K562 (cell line): ENCODE measurements at regions not wholly inside any gene's neighbourhood (a gene's known extent, or its start where the extent isn't known, plus 50 kb on each side); places are given as distances from the start of the nearest gene placed in this dataset.

Experiments
- MEIS2 ChIP-seq: fragments of 450-650 bp; IDR thresholded peaks from 2 replicates; pipeline ENCODE4 v1.6.1; 2014; ENCODE audit warnings: mild to moderate bottlenecking; ENCODE audit not compliant: partially characterized antibody
- PHB ChIP-seq: fragments of 250-450 bp; sonication (Bioruptor Pico); IDR thresholded peaks from 2 replicates; pipeline ENCODE4 v1.5.0; 2021
- RNF2 ChIP-seq: sonication (generic); IDR thresholded peaks from 2 replicates; pipeline ENCODE4 v1.6.1; 2016
- TF ChIP-seq, protein P1 (sequence below): sonication (generic); formaldehyde crosslinking; IDR thresholded peaks from 2 replicates; pipeline ENCODE4 v1.8.0; 2023; ENCODE audit warnings: mild to moderate bottlenecking, missing genetic modification reagents
- TF ChIP-seq, protein P2 (sequence below): fragments of 250-450 bp; sonication (Bioruptor Pico); IDR thresholded peaks from 2 replicates; pipeline ENCODE4 v1.5.0; 2021

- TF ChIP-seq, protein P1, sequence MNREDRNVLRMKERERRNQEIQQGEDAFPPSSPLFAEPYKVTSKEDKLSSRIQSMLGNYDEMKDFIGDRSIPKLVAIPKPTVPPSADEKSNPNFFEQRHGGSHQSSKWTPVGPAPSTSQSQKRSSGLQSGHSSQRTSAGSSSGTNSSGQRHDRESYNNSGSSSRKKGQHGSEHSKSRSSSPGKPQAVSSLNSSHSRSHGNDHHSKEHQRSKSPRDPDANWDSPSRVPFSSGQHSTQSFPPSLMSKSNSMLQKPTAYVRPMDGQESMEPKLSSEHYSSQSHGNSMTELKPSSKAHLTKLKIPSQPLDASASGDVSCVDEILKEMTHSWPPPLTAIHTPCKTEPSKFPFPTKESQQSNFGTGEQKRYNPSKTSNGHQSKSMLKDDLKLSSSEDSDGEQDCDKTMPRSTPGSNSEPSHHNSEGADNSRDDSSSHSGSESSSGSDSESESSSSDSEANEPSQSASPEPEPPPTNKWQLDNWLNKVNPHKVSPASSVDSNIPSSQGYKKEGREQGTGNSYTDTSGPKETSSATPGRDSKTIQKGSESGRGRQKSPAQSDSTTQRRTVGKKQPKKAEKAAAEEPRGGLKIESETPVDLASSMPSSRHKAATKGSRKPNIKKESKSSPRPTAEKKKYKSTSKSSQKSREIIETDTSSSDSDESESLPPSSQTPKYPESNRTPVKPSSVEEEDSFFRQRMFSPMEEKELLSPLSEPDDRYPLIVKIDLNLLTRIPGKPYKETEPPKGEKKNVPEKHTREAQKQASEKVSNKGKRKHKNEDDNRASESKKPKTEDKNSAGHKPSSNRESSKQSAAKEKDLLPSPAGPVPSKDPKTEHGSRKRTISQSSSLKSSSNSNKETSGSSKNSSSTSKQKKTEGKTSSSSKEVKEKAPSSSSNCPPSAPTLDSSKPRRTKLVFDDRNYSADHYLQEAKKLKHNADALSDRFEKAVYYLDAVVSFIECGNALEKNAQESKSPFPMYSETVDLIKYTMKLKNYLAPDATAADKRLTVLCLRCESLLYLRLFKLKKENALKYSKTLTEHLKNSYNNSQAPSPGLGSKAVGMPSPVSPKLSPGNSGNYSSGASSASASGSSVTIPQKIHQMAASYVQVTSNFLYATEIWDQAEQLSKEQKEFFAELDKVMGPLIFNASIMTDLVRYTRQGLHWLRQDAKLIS (CRISPR knock-in tag), result no peak
- TF ChIP-seq RNF2, result no peak
- TF ChIP-seq, protein P2, sequence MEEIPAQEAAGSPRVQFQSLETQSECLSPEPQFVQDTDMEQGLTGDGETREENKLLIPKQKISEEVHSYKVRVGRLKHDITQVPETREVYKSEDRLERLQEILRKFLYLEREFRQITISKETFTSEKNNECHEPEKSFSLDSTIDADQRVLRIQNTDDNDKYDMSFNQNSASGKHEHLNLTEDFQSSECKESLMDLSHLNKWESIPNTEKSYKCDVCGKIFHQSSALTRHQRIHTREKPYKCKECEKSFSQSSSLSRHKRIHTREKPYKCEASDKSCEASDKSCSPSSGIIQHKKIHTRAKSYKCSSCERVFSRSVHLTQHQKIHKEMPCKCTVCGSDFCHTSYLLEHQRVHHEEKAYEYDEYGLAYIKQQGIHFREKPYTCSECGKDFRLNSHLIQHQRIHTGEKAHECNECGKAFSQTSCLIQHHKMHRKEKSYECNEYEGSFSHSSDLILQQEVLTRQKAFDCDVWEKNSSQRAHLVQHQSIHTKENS (CRISPR knock-in tag), result no peak
- TF ChIP-seq PHB (CRISPR knock-in tag), result no peak
- no peak for TF ChIP-seq MEIS2
Observed at GRCh38 chr11:69369945-69370344, 76.0 kb downstream of the MYEOV start (continued).
